ENCODE measurements at regions not wholly inside any gene's neighbourhood (a gene's known extent, or its start where the extent isn't known, plus 50 kb on each side); places are given as distances from the start of the nearest gene placed in this dataset.
"Not testable (repeated sequence)": the region's sequence is repeated elsewhere in the genome, so short reads cannot be mapped to it uniquely, and the experiment has no call there.

DNA sequence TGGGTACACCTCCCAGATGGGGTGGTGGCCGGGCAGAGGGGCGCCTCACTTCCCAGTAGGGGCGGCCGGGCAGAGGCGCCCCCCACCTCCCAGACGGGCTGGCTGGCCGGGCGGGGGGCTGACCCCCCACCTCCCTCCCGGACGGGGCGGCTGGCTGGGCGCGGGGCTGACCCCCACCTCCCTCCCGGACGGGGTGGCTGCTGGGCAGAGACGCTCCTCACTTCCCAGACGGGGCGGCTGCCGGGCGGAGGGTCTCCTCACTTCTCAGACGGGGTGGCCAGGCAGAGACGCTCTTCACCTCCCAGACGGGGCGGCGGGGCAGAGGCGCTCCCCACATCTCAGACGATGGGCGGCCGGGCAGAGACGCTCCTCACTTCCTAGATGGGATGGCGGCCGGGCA lies 240.6 kb downstream of the IL20RB start:
- DNase-seq (ENCODE audit: low spot score in 2 of 2); FAIRE-seq: not testable (repeated sequence)

DNA sequence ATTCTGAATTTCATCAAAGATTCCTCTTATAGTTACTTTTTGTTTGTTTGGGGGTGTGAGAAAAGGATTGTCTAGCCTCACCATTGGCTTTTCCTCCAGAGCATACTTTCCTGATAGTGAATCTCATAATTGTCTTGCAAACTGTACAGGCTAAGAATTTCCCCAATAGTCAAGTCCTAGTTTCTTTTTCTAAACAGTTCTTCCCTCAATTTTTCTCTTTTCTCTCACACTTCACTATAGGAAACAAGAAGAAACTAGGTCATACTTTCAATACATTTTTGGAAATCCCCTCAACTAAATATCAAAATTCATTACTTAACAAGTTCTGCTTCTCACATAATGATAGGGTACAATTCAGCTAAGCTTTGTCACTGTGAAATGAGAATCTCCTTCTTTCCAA lies 241.9 kb downstream of the IL20RB start:
- no peak for FAIRE-seq
- no peak for DNase-seq (ENCODE audit: low spot score in 2 of 2)

DNA sequence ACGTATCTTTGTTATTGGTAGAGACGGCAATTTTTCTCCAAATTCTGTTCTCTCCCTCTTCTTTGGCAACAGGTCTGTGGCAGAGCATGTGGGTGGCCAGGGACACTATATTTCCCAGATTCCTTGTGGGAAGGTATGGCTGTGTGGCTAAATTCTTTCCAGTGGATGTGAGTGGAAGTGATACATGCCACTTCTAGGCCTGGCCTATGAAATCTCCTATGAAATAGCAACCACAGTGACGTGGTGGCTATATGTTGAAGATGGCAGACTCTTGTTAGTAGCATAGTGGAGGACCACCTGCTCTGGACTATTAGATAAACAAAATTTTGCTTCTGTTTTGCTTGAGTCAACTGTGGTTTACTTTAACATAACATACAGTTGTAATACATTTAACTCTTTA lies 243.3 kb downstream of the IL20RB start:
- FAIRE-seq (no peak), DNase-seq (ENCODE audit: low spot score in 2 of 2) (no peak)

DNA sequence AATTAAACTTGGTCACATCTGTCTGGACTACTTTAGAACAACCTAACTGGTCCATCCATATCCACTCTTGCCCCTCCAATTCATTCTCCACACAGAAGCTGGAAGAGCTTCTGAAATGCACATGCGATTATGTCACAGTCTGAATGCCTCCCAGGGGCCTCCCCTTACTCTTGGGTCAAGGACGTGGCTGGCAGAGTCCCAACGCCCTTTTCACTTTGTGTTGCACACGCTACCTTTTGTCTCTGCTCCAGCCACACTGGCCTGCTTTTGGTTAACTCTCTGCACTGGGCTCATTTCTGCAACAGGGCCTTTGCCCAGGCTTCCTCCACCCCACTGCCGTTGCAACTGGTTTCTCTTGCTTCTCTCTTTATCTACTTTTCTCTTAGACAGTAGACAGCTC lies 245.2 kb downstream of the IL20RB start:
- no peak for DNase-seq (ENCODE audit: low spot score in 2 of 2)
- no peak for FAIRE-seq

DNA sequence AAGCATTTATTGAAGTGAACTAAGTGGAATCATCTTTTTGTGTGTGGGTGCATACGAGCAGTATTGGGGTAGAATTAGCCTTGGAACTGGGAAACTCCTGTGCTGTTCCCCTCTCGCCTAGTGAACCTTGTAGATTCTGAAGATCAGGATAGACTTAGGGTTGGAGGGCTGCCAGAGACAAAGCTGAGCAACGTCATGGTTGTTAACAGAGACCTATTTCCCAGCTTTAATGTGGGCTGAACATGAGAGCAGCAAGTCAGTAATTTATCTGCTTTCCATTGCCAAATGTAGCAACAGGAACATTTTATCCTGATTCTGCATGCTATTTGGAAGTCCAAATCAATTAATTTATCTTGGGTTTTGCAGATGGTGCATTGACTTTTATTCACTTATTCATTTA lies 246.6 kb downstream of the IL20RB start:
- no peak for FAIRE-seq
- DNase-seq (ENCODE audit: low spot score in 2 of 2), result no peak

DNA sequence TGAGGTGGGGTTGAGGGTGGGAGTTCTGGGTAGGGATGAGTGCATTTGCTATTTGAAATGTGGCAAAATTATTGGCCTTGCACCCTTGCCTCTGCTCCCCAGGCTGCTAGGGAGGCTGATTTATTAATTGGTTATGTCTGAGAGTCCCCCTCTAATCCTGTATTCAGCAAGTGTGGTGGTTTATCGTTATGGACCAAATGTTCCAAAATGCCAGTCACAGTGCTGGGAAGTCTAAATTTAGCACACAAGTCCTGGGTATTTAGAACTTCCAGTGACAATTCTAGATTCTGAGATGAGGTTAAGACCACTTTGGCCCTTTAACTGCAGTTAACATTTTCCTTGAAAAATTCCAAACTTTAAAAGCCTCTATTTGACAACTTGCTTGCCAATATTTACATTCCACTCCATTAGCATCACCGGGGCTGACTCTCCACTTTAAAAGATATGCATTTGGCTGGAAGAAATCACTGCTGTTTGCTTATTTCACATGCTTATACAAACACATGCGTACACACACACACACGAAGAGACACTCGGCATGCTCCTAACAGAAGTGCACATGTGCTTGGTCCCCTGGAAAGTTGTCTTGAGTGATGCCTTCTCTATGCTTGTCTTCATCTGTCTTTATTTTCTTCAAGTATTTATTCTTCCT lies 247.7 kb downstream of the IL20RB start:
- no peak for DNase-seq (ENCODE audit: low spot score in 2 of 2)

DNA sequence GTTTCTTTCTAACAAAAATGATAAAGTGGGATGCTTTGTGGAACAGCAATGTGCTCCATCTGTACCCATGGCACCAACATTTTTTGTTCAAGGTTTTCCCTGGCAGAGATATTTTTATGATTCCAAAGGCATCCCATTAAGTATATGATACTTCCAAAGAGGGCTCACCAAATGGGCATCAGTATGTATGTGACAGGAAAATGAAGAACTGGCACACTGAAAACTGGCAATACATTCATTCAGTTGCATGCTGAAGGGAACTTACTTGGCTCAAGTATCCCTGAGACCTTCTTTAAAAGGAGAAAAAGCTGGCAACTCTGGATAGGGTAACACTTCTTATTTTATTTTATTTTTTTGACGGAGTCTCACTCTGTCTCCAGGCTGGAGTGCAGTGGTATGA lies 249.8 kb downstream of the IL20RB start:
- FAIRE-seq, result no peak
- DNase-seq (ENCODE audit: low spot score in 2 of 2), result no peak

More for the DNA sequence above, 247.7 kb downstream of the IL20RB start:
- FAIRE-seq, result no peak

DNA sequence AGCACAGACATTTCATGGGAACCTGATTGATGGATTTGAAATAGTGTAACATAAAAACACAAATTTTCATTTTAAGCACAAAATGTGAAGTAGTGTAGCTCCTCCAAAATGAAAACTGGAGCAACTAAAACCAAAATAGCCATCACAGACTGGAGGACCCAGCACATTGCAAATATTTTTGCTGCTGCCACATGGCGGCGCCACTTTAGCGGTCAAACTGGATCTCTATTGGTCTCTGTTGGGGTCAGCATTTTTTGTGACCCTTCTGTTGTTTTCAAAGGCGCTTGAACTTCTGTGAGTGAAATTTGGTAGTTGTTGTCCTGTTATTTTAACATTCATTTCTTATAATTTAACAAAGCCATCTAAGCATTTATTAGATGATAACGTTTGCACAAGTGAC lies 259.9 kb downstream of the IL20RB start:
- no peak for FAIRE-seq

DNA sequence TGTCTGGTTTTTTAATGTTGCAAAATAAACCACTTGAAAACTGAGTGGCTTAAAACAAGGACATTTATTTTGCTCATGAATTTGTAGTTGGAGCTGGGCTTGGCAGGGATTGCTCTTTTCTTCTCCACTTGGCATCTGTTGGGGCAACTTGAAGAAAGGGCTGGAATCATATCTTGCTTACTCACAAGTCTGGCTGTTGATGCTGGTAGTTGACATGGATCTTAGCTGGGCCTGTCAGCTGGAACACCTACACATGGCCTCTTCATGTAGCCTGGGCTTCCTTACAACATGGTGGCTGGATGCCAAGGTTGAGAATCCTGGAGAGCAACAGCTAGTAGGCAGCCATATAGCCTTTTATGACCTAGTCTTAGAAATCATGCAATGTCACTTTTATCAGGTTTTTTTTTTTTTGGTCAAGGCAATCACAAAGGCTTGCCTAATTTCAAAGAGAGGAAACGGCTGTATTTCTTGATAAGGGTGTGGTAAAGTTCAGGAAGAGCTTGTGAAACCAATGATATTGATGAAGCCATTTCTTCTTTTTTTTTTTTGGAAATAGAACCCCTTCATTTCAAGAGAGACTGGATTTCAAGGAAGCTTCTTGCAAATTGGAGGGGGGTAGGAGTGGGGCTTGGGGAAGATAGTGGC lies 262.1 kb downstream of the IL20RB start:
- FAIRE-seq, result no peak
- DNase-seq (ENCODE audit: low spot score in 2 of 2), result no peak

More for the DNA sequence above, 259.9 kb downstream of the IL20RB start:
- no peak for DNase-seq (ENCODE audit: low spot score in 2 of 2)

DNA sequence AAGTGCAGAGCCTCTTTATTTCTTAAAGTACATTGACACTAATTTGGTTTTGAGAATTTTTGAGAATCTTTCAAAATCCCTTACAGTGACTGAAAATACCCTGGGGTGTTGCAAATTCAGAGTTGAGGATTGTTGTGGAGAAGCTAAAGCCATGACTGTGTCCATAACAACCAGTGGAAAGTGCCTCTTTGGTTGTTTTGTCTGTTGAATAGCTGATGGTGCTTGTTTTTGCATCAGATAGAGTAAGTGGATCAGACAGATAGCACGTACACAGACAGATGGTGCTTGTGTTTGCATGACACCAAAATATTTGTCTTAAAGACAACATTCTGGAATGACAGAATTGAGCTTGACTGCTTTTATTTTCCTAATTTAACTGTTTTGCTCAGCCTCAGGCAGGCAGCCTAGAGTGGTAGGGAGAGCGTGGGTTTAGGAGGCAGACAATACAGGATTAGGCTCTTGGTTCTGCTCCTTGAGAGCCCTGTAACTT lies 265.0 kb downstream of the IL20RB start:
- DNase-seq (ENCODE audit: low spot score in 2 of 2), result no peak
- no peak for FAIRE-seq

DNA sequence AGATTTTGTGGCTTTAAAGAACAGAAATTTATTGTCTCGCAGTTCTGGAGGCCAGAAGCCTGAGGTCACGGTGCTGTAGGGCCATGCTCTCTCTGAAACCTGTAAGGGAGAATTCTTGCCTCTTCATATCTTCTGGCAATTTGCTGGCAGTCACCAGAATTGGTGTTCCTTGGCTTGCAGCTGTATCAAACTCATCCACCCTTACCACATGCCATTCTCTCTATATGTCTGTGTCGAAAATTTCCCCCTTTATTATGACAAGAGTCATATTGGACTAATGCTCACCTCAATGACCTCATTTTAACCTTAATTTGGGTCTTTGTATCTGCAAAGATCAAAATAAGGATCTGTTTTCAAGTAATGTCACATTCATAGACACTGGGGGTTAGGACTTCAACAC lies 266.7 kb downstream of the IL20RB start:
- DNase-seq (ENCODE audit: low spot score in 2 of 2) (no peak), FAIRE-seq (no peak)

DNA sequence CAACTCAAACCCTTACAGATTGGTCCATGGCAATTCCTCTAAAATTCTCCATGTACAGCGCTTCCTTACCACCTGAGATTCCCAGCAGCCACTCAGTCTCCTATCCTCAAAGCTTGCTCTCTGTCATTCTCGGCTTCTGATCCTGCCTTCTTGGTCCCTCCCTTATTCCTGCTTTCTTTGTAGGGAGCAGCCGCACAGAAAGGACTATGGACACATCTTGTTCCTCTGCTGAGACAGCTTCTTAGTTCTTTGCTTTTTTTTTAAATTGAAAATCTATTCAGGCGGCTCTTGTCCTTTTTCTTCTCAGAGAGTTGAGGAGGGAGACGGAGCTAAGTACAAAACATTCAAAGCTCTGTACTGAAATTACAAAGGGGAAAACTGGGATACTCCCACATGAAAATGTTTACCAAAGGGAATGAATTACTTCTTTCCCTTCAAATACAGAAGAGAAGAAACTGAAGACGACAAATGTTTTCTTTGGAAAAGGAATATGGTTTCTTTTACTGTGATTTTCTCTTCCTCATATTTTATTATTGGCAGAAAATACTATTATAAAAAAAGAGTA lies 285.1 kb downstream of the IL20RB start:
- DNase-seq (ENCODE audit: low spot score in 2 of 2), result no peak
- no peak for FAIRE-seq

DNA sequence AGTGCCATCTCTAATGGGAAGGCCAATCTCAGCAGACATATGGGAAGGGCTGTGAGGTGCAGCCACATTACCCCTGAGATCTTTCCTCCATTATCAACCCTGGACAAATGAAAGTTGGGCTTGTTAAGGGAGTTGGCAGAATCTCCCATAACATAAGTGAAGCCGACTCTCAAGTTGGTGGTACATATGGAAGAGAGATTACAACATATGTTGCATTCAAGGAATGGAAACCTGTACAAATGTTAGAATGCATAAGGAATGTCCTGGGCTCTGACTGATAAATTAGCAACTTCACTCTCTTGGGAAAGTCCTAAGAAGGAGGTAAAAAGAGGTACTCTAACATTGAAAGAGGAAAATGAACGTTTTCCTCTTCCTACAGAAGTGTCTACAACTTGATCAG lies 288.7 kb downstream of the IL20RB start:
- DNase-seq (ENCODE audit: low spot score in 2 of 2), result no peak
- FAIRE-seq, result no peak

DNA sequence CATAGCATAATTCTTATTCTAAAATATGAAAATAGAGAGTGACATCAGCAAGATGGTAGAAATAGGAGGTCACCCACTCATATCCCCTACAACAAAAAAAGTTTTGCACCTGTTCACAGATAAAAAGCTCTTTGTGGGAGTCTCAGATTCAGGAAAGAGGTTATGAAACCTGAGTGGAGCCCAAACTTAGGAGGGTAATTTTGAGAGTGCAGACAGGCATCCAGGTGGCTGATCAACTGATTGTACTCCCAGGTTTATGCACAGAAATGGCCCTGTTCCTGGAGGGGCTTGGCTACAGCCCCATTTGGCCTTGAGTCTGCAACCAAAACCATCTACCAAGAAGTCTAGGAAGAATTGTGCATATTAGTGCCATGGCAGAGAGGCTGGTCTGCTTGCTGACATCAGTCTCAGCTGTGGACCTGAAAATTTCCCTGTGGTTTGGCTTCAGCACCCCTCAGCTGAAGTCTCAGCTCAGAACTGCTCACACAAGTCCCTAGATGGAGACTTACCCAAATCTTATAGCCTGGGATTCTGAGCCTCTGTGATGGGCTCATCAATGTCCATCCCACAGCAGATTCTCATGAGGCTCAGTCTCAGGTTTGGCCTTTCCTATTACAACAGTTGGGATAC lies 291.6 kb downstream of the IL20RB start:
- FAIRE-seq (no peak), DNase-seq (ENCODE audit: low spot score in 2 of 2) (no peak)

DNA sequence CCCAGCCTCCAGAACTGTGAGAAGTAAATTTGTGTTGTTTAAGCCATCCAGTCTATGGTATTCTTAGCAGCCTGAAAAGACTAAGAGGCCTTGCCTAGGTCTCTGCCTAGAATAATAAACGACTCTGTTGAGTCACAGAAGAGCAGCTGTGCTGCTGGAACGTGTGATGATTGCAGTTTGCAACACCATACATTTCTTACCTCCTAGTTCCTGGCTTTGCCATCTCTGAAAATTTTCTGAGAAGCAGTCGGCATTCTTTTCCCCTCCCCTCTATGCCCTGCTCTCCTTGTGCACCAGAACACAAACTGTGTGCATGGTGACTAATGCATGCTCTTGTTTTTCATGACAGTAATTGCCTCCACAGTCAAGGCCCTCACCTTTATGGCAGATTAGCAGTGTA lies 301.3 kb downstream of the IL20RB start:
- FAIRE-seq (no peak), DNase-seq (ENCODE audit: low spot score in 2 of 2) (no peak)

DNA sequence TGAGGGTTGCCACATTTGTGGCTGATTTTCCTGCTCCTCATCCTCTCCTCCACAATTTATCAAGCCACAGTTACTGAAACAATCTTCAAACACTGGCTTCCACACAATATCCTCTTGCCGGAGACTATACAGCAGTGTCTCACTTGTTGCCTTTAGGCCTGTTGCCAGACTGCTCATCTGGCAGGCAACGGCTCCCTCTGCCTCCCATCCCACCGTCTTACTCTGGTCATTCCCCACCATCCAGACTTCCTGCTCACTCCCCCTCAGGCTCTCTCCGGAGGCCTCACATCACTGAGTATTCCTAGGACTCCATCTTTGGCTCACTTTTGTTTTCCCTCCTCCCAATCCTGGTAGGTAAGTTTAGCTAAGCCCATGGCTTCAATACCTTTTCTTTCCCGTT lies 301.9 kb downstream of the IL20RB start:
- FAIRE-seq, result no peak
- DNase-seq (ENCODE audit: low spot score in 2 of 2), result no peak

DNA sequence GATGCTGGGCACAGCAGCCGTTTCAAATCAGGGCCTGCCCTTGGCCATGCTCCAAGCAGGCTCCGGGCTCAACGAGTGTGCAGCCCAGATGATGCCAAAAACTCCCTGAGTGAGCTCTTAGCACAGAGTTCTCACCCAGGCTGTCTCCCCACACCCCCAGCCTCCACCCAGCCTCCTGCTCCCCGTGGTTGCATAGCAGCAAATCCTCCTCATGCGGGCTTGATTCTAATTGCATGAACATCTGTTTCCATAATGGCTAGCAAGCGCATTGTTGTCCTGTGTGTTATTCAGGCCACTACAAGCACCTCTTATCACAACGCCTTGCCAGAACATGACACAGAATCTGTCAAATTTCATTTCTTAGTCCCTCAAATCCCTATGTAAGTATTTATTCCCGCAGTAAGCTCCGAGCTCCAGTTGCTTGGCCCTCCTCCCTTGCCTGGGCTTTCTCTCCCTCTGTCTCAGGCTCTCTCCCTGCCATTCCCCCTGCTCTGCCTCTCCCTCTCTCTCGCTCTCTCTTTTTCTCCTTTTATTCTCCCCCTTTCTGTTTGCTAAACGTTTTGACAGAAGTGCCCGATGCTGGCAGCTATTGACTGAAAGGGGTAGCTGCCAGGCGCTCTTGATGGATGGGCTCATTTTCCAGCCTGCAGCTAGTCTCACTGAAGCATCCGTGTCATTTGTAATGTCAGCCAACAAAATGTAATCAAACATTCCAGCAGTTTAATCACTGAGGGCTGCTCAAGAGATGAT lies 306.5 kb downstream of the IL20RB start:
- DNase-seq (ENCODE audit: low spot score in 2 of 2), result no peak
- FAIRE-seq, result no peak

DNA sequence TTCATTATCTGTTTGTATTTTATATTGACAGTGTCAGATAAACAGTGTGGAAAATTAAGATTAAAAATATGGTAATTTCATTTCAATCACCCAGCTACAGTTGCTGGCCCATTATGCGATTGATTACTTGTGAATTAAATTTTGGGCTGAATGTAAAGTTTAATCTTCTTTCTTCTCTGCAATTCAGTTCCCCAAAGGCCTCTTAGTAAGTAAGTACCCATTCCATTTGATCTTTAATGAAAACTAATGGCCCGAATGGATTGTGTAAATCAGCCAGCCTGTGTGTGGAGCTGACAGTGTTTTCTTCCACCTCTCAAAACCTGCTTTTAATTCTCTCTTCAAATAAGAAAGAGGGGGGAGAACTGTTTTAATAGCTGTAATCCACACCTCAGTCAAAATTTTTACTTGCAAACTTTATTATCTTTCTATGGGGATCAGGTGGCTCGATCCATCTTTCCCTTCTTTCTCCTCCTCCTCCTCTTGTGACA lies 307.1 kb downstream of the IL20RB start:
- FAIRE-seq, result no peak
- DNase-seq (ENCODE audit: low spot score in 2 of 2), result no peak

DNA sequence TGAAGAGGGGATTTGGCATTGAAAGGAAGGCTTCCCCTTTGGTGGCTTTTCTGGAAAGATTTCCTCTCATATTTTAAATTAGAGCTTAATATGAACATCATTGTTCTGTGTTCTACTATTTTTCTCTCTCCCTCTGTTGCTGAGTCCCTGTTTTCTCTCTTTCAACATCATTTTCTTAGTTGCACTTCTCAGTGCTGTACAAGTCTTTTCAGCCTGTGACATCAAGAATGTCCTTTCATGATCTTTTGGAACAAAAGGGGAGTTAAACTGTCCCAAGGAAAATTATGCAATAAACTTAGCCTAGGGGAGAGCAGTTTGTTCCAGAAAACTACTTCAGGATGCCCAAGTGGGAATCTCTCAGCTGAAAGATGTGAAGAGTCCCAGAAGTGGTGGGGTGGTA lies 325.1 kb downstream of the IL20RB start:
- FAIRE-seq, result no peak
- no peak for DNase-seq (ENCODE audit: low spot score in 2 of 2)

DNA sequence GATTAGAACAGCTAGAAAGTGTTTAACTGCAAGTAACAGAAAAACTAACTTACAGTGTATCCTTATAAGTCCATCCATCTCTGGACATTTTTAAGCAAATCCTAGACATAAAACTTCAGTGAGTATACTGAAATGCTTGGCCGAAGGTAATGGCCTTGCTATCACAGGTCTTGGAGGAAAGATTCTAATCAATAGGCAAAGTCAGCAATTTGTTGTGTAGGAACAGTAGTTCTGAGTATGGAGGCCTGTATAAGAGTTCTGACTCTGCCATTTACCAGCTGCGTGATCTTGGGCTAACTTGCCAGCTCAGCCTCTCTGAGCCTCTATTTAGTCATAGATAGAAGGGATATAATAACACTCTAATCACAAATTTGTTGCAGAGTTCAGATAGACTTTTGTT lies 328.1 kb downstream of the IL20RB start:
- FAIRE-seq (no peak), DNase-seq (ENCODE audit: low spot score in 2 of 2) (no peak)

DNA sequence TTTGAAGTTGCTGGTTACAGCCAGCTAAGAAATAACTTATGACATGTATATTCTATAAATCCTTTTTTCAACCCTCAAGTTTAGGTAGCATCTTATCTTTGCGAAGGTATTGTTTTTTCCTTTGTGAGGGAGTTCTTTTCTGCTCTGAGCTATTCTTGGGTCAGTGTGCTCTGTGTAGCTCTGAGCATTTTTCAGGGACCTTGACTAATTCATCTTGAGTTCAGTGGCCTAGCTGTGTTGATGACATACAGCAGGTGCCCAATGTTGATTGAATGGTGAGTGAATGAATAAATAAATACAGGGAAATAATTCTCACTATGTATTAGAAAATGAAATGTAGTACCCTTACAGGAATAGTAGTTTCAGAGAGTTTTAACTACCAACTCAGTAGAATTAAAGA lies 335.3 kb downstream of the IL20RB start:
- FAIRE-seq, result no peak
- DNase-seq (ENCODE audit: low spot score in 2 of 2), result no peak

Data from frontal cortex (tissue), 3 donors.